Loucy (cell line): ENCODE measurements at regions not wholly inside any gene's neighbourhood (a gene's known extent, or its start where the extent isn't known, plus 50 kb on each side); places are given as distances from the start of the nearest gene placed in this dataset.

ENCODE experiments used
- H2AFZ ChIP-seq: fragments of 200-600 bp; sonication (generic); 2 replicates; pipeline ENCODE4 v1.6.0; 2016; ENCODE audit warnings: antibody characterized with exemption, mild to moderate bottlenecking, low read length, moderate library complexity
- H3F3A ChIP-seq: fragments of 200-600 bp; 2 replicates; pipeline ENCODE4 v1.6.0; 2016; ENCODE audit warnings: antibody characterized with exemption, low read depth, mild to moderate bottlenecking
- H3K27me3 ChIP-seq: fragments of 200-600 bp; sonication (generic); 2 replicates; pipeline ENCODE4 v1.6.1; 2014; ENCODE audit warnings: low read length, mild to moderate bottlenecking; ENCODE audit not compliant: insufficient read depth, poor library complexity, severe bottlenecking
- H3K36me3 ChIP-seq: fragments of 200-600 bp; sonication (generic); 2 replicates; pipeline ENCODE4 v1.6.1; 2016; ENCODE audit warnings: low read length; ENCODE audit not compliant: insufficient read depth
- H3K4me1 ChIP-seq: fragments of 200-600 bp; sonication (generic); 2 replicates; pipeline ENCODE4 v1.5.1; 2014; ENCODE audit warnings: low read length, mild to moderate bottlenecking; ENCODE audit not compliant: insufficient read depth, poor library complexity, severe bottlenecking
- H3K4me2 ChIP-seq: fragments of 200-600 bp; sonication (generic); 2 replicates; pipeline ENCODE4 v1.6.0; 2014; ENCODE audit warnings: antibody characterized with exemption, low read length, low read depth, mild to moderate bottlenecking; ENCODE audit not compliant: poor library complexity, severe bottlenecking
- H3K4me3 ChIP-seq: fragments of 200-600 bp; sonication (generic); 2 replicates; pipeline ENCODE4 v1.5.1; 2014; ENCODE audit warnings: low read length, mild to moderate bottlenecking, mixed read lengths; ENCODE audit not compliant: poor library complexity, severe bottlenecking
- H3K79me2 ChIP-seq: fragments of 200-600 bp; sonication (generic); 2 replicates; pipeline ENCODE4 v1.6.1; 2014; ENCODE audit warnings: low read length; ENCODE audit not compliant: insufficient read depth
- H3K9ac ChIP-seq: fragments of 200-600 bp; sonication (generic); 2 replicates; pipeline ENCODE4 v1.6.0; 2014; ENCODE audit warnings: mild to moderate bottlenecking, low read depth, low read length, moderate library complexity; ENCODE audit not compliant: poor library complexity, severe bottlenecking
- H3K9me2 ChIP-seq: fragments of 200-600 bp; sonication (generic); replicated peaks from 2 replicates; pipeline ENCODE4 v1.6.1; 2016; ENCODE audit warnings: low read depth, low read length, mixed read lengths
- H3K9me3 ChIP-seq: fragments of 200-600 bp; sonication (generic); 2 replicates; pipeline ENCODE4 v1.6.1; 2014; ENCODE audit warnings: mild to moderate bottlenecking, antibody characterized with exemption, low read length, low read depth; ENCODE audit not compliant: insufficient read depth
- H4K20me1 ChIP-seq: fragments of 200-600 bp; sonication (generic); 2 replicates; pipeline ENCODE4 v1.6.0; 2014; ENCODE audit warnings: antibody characterized with exemption, low read length, mild to moderate bottlenecking; ENCODE audit not compliant: insufficient read depth, poor library complexity, severe bottlenecking
- CTCF ChIP-seq: fragments of 200-600 bp; sonication (generic); conservative IDR thresholded peaks from 2 replicates; pipeline ENCODE4 v1.5.1; 2014; ENCODE audit warnings: mild to moderate bottlenecking, antibody characterized with exemption, low read length
- EZH2phosphoT487 ChIP-seq: fragments of 200-600 bp; IDR thresholded peaks from 2 replicates; pipeline ENCODE4 v1.6.1; 2018; ENCODE audit warnings: antibody characterized with exemption, mild to moderate bottlenecking, moderate library complexity, borderline replicate concordance

- Histone ChIP-seq H3K4me3 (no peak overlapping the region), H3K4me2 (no peak overlapping the region), H3K9me3 (no peaks in the 10 kb centered on the region), H4K20me1 (no peaks in the 10 kb centered on the region), H2AFZ (no peak overlapping the region), H3K79me2 (no peaks in the 10 kb centered on the region), H3K36me3 (no peaks in the 10 kb centered on the region), H3K4me1 (no peaks in the 10 kb centered on the region), H3K9ac (no peak overlapping the region), H3F3A (no peaks in the 10 kb centered on the region), H3K9me2 (no peaks in the 10 kb centered on the region), H3K27me3 (no peaks in the 10 kb centered on the region)
- no peak for TF ChIP-seq CTCF
- no peak for TF ChIP-seq EZH2phosphoT487
These were observed 354.3 kb upstream of the CDH9 start for GRCh38 chr5:27392716-27393115.

- Histone ChIP-seq H3K4me3 (no peak overlapping the region), H4K20me1 (no peaks in the 10 kb centered on the region), H3K9me3 (no peaks in the 10 kb centered on the region), H3K27me3 (no peaks in the 10 kb centered on the region), H3K4me1 (no peaks in the 10 kb centered on the region), H3K4me2 (no peak overlapping the region), H3K79me2 (no peaks in the 10 kb centered on the region), H3K9me2 (no peaks in the 10 kb centered on the region), H2AFZ (no peak overlapping the region), H3K36me3 (no peaks in the 10 kb centered on the region), H3K9ac (no peak overlapping the region), H3F3A (no peaks in the 10 kb centered on the region)
- TF ChIP-seq EZH2phosphoT487 (no peak), CTCF (no peak)
These were observed 351.3 kb upstream of the CDH9 start for GRCh38 chr5:27389696-27390095.

GRCh38 chr5:27388755-27389154 is 350.4 kb upstream of the CDH9 start:
- Histone ChIP-seq H3K27me3 (no peaks in the 10 kb centered on the region), H2AFZ (no peak overlapping the region)
- TF ChIP-seq CTCF: no peak
- TF ChIP-seq EZH2phosphoT487: no peak

More at GRCh38 chr5:27388755-27389154, 350.4 kb upstream of the CDH9 start:
- H3K4me3 ChIP-seq: no peak overlapping the region
- no peaks in the 10 kb centered on the region for H3K79me2 ChIP-seq
- no peak overlapping the region for H3K9ac ChIP-seq
- H3K9me3 ChIP-seq: no peaks in the 10 kb centered on the region
- H4K20me1 ChIP-seq: no peaks in the 10 kb centered on the region
- no peak overlapping the region for H3K4me2 ChIP-seq
- H3K36me3 ChIP-seq: no peaks in the 10 kb centered on the region
- no peaks in the 10 kb centered on the region for H3K9me2 ChIP-seq
- no peaks in the 10 kb centered on the region for H3F3A ChIP-seq
- H3K4me1 ChIP-seq: no peaks in the 10 kb centered on the region
